CD4-positive, alpha-beta T cell (primary cell): ENCODE measurements at regions not wholly inside any gene's neighbourhood (a gene's known extent, or its start where the extent isn't known, plus 50 kb on each side); places are given as distances from the start of the nearest gene placed in this dataset.

ENCODE experiments used
- ATAC-seq: fragments of 200-7000 bp; cut with Tn5 transposase; one replicate; pipeline ENCODE4 v1.10.0; 2022; ENCODE audit warnings: mild to moderate bottlenecking; ENCODE audit not compliant: poor library complexity
- CTCF ChIA-PET: fragments of 350-600 bp; sonication (Branson Sonifier 250); formaldehyde crosslinking; loops from one replicate; lab custom pipeline; 2021; ENCODE audit warnings: antibody characterized with exemption, inconsistent platforms; lab: Charles Lee
- POLR2A ChIA-PET: fragments of 350-600 bp; sonication (Branson Sonifier 250); formaldehyde crosslinking; loops from one replicate; lab custom pipeline; 2021; ENCODE audit warnings: antibody characterized with exemption, inconsistent platforms; lab: Charles Lee
- DNase-seq, 14 experiments: peaks; one replicate each; pipeline ENCODE4 v3.0.0-alpha.2; 2013 to 2020; ENCODE audit warnings: mixed read lengths in 2 of 14
- H3K27ac ChIP-seq, 2 donors: one replicate each; pipeline versions ENCODE4 v1.5.1 to v1.7.0; 2013; ENCODE audit warnings: low read length in 2 of 2, low read depth in 1 of 2, mild to moderate bottlenecking in 1 of 2
- H3K27me3 ChIP-seq, 2 experiments: 1 replicate in 1 of 2; 2 replicates in 1 of 2; pipeline versions ENCODE4 v1.6.1 to v1.7.0; 2013; ENCODE audit warnings: low read length in 2 of 2, control low read depth in 1 of 2, mild to moderate bottlenecking in 1 of 2, moderate library complexity in 1 of 2; ENCODE audit not compliant: insufficient read depth in 2 of 2, control insufficient read depth in 1 of 2
- H3K36me3 ChIP-seq: one replicate; pipeline ENCODE4 v1.6.1; 2013; ENCODE audit warnings: low read length, control low read depth; ENCODE audit not compliant: insufficient read depth
- H3K4me1 ChIP-seq: one replicate; pipeline ENCODE4 v1.6.1; 2013; ENCODE audit warnings: low read length, control low read depth; ENCODE audit not compliant: insufficient read depth
- H3K4me3 ChIP-seq: one replicate; pipeline ENCODE4 v1.5.1; 2013; ENCODE audit warnings: mild to moderate bottlenecking, low read length, moderate library complexity
- H3K9me3 ChIP-seq, 2 experiments: 1 replicate in 1 of 2; 2 replicates in 1 of 2; pipeline versions ENCODE4 v1.6.1 to v1.7.0; 2013; ENCODE audit warnings: low read length in 2 of 2, mild to moderate bottlenecking in 2 of 2, control low read depth in 1 of 2, moderate library complexity in 1 of 2; ENCODE audit not compliant: control insufficient read depth in 1 of 2, insufficient read depth in 1 of 2
- H3K27ac Mint-ChIP-seq: one replicate; pipeline ENCODE4 v1.8.0; 2020; ENCODE audit warnings: mixed read lengths
- H3K27me3 Mint-ChIP-seq: one replicate; pipeline ENCODE4 v1.8.0; 2021; ENCODE audit warnings: mixed read lengths
- H3K36me3 Mint-ChIP-seq: one replicate; pipeline ENCODE4 v1.8.0; 2021; ENCODE audit warnings: low read depth, mixed read lengths
- H3K4me1 Mint-ChIP-seq: one replicate; pipeline ENCODE4 v1.8.0; 2021; ENCODE audit warnings: low read depth, mixed read lengths
- H3K4me3 Mint-ChIP-seq: one replicate; pipeline ENCODE4 v1.8.0; 2020; ENCODE audit warnings: mild to moderate bottlenecking, mixed read lengths
- H3K9me3 Mint-ChIP-seq: one replicate; pipeline ENCODE4 v1.8.0; 2020; ENCODE audit warnings: mixed read lengths
- intact Hi-C, 2 experiments: fragments of 100-400 bp; cut with DNase I in 1 of 2; cut with micrococcal nuclease in 1 of 2; formaldehyde crosslinking; loops; one replicate each; pipeline versions ENCODE4 v1.15.1 to v1.9.0; 2023 to 2025; cut with DNase I, micrococcal nuclease
- TF ChIP-seq, protein P1 (sequence below): fragments of 200-600 bp; IDR thresholded peaks from one replicate; pipeline ENCODE4 v1.8.0; 2022; ENCODE audit warnings: antibody characterized with exemption, mild to moderate bottlenecking

DNA sequence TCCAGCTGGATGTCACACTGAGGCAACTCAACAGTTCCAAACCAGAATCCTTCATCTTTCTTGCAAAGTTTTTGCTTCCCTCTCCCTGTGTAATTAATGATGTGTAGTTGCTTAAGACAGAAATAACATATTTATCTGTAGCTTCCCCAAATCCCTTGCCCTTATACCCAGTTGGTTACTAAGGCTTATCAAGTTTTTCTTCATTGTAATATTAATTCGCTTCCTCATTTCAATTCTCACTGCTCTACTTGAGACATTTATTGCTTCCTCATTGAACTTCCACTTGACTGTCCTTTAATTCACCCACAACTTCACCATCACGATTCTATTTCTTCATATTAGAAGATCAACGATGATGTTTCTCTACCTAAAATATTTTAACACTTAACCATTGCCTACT is 386.6 kb upstream of the CPEB2 start:
- POLR2A ChIA-PET = no interaction called here

GRCh38 chr4:14620567-14621141 is 381.6 kb upstream of the CPEB2 start:
- ATAC-seq (no peak), DNase-seq (no peak)
- Mint-ChIP-seq H3K4me1 (no peaks in the 10 kb centered on the region), H3K36me3 (no peaks in the 10 kb centered on the region), H3K4me3 (no peak overlapping the region), H3K27me3 (no peaks in the 10 kb centered on the region), H3K9me3 (peaks cover 2% of the 10 kb centered on the region), H3K27ac (no peak overlapping the region)
- Histone ChIP-seq H3K4me3 (no peak overlapping the region), H3K4me1 (no peaks in the 10 kb centered on the region), H3K27me3 (no peaks in the 10 kb centered on the region), H3K27ac (no peak overlapping the region), H3K9me3 (no peaks in the 10 kb centered on the region), H3K36me3 (no peaks in the 10 kb centered on the region)
- CTCF ChIA-PET = interaction anchor here (0.7 kb wide), 1 partner anchor 484 kb away, joined by 3 read pairs; no protein-coding TSS in a partner anchor
- TF ChIP-seq, protein P1, sequence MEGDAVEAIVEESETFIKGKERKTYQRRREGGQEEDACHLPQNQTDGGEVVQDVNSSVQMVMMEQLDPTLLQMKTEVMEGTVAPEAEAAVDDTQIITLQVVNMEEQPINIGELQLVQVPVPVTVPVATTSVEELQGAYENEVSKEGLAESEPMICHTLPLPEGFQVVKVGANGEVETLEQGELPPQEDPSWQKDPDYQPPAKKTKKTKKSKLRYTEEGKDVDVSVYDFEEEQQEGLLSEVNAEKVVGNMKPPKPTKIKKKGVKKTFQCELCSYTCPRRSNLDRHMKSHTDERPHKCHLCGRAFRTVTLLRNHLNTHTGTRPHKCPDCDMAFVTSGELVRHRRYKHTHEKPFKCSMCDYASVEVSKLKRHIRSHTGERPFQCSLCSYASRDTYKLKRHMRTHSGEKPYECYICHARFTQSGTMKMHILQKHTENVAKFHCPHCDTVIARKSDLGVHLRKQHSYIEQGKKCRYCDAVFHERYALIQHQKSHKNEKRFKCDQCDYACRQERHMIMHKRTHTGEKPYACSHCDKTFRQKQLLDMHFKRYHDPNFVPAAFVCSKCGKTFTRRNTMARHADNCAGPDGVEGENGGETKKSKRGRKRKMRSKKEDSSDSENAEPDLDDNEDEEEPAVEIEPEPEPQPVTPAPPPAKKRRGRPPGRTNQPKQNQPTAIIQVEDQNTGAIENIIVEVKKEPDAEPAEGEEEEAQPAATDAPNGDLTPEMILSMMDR = no peak
- intact Hi-C loops = no loop called here
- POLR2A ChIA-PET = no interaction called here

More for the DNA sequence above, 386.6 kb upstream of the CPEB2 start:
- DNase-seq (no peak), ATAC-seq (no peak)
- intact Hi-C loops = no loop called here
- Mint-ChIP-seq H3K27ac (no peak overlapping the region), H3K4me3 (no peak overlapping the region), H3K4me1 (no peaks in the 10 kb centered on the region), H3K36me3 (no peaks in the 10 kb centered on the region), H3K9me3 (no peaks in the 10 kb centered on the region), H3K27me3 (peaks cover 13% of the 10 kb centered on the region)
- no peaks in the 10 kb centered on the region for H3K4me1 ChIP-seq
- no peaks in the 10 kb centered on the region for H3K27me3 ChIP-seq
- CTCF ChIA-PET = no interaction called here
- no peaks in the 10 kb centered on the region for H3K36me3 ChIP-seq
- H3K4me3 ChIP-seq = no peak overlapping the region
- TF ChIP-seq, protein P1 = no peak
- no peak overlapping the region for H3K27ac ChIP-seq
- H3K9me3 ChIP-seq = no peaks in the 10 kb centered on the region

DNA sequence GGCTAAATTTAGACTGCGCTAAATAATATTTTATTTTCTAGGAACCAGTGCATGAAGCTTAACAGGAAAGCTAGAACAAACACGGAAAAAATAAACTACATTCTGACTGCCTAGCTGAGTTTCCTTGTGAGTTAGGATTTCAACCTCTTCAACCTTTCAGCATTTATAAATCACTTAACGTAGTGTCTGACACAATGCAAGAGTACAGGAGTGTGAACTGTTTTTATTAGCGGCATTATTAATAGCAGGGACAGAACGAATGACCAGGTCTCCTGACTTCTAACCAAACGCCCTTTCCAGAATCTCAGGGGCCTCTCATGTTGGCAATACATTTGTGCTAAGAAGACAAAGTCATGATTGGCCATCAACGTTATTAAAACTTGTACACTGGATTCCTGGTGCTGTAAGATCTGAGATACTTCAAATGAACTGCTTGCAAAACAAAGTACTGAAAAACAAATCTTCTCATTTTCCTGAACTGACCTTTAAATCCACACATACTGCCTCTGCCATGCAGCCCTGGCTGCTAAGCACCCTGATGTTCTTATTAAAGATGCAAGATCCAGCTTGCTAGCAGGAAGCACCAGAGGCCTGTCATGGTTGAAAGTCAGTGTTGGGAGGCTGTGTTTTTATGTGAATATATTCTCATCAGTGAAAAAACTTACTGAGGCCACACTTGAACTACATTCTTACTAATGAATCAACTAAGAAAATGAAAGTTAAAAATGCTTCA is 380.4 kb upstream of the CPEB2 start:
- POLR2A ChIA-PET = no interaction called here
- Mint-ChIP-seq H3K27me3 (no peaks in the 10 kb centered on the region), H3K27ac (no peak overlapping the region)

More for the DNA sequence above, 380.4 kb upstream of the CPEB2 start:
- Histone ChIP-seq H3K36me3 (no peaks in the 10 kb centered on the region), H3K27ac (no peak overlapping the region), H3K27me3 (no peaks in the 10 kb centered on the region), H3K9me3 (no peaks in the 10 kb centered on the region), H3K4me3 (no peak overlapping the region), H3K4me1 (no peaks in the 10 kb centered on the region)
- ATAC-seq (no peak), DNase-seq (no peak)
- CTCF ChIA-PET = no interaction called here
- intact Hi-C loops = no loop called here
- Mint-ChIP-seq H3K36me3 (no peaks in the 10 kb centered on the region), H3K4me3 (no peak overlapping the region), H3K4me1 (no peaks in the 10 kb centered on the region), H3K9me3 (peaks cover 2% of the 10 kb centered on the region)
- TF ChIP-seq, protein P1 = no peak
